IMR-90 (cell line): ENCODE measurements at regions not wholly inside any gene's neighbourhood (a gene's known extent, or its start where the extent isn't known, plus 50 kb on each side); places are given as distances from the start of the nearest gene placed in this dataset.

ENCODE experiments used
- ATAC-seq: fragments of 200-7000 bp; cut with Tn5 transposase; 2 replicates; pipeline ENCODE4 v1.9.1; 2020; ENCODE audit warnings: low read depth, mild to moderate bottlenecking, moderate library complexity
- BruUV-seq: library from RNA; stranded (reverse); fragments of 400-500 nt; replicated peaks from 2 replicates; lab custom pipeline; 2021; lab: Mats Ljungman, UMichigan
- CTCF ChIA-PET: fragments of 300-600 bp; formaldehyde crosslinking; extraction: SDS; loops from one replicate; lab custom pipeline; 2021; ENCODE audit warnings: antibody characterized with exemption; lab: Yijun Ruan, JAX
- POLR2A ChIA-PET: fragments of 300-600 bp; sonication (Branson Sonifier 250); formaldehyde crosslinking; loops from one replicate; lab custom pipeline; 2022; ENCODE audit warnings: antibody characterized with exemption; ENCODE audit not compliant: unreplicated experiment; lab: Charles Lee
- DNase-seq: peaks from one replicate; pipeline ENCODE4 v3.0.0; 2013
- H2AFZ ChIP-seq: replicated peaks from 2 replicates; pipeline ENCODE3; 2013; ENCODE audit warnings: low read length, mild to moderate bottlenecking; ENCODE audit not compliant: poor library complexity
- H2AK5ac ChIP-seq: 2 replicates; pipeline ENCODE4 v1.6.1; 2013; ENCODE audit warnings: low read depth, low read length, inconsistent platforms
- H2AK9ac ChIP-seq: replicated peaks from 2 replicates; pipeline ENCODE3; 2013; ENCODE audit warnings: mild to moderate bottlenecking, low read depth, low read length, moderate library complexity; ENCODE audit not compliant: poor library complexity
- H2BK120ac ChIP-seq: 2 replicates; pipeline ENCODE4 v1.6.1; 2013; ENCODE audit warnings: low read depth, low read length, inconsistent platforms
- H2BK15ac ChIP-seq: 3 replicates; pipeline ENCODE4 v1.6.1; 2013; ENCODE audit warnings: low read depth, low read length, inconsistent platforms
- H2BK20ac ChIP-seq: 2 replicates; pipeline ENCODE4 v1.6.1; 2013; ENCODE audit warnings: low read depth, mild to moderate bottlenecking, inconsistent platforms, low read length, moderate library complexity
- H2BK5ac ChIP-seq: 2 replicates; pipeline ENCODE4 v1.6.1; 2013; ENCODE audit warnings: mild to moderate bottlenecking, low read depth, low read length, inconsistent platforms; ENCODE audit not compliant: poor library complexity, severe bottlenecking
- H3K14ac ChIP-seq: replicated peaks from 2 replicates; pipeline ENCODE4 v1.6.1; 2013; ENCODE audit warnings: low read depth, low read length, inconsistent platforms
- H3K18ac ChIP-seq: 2 replicates; pipeline ENCODE4 v1.6.1; 2013; ENCODE audit warnings: low read depth, low read length, control low read depth
- H3K23ac ChIP-seq: 2 replicates; pipeline ENCODE4 v1.6.1; 2013; ENCODE audit warnings: low read depth, low read length, inconsistent platforms
- H3K27ac ChIP-seq: 2 replicates; pipeline ENCODE4 v1.5.1; 2013; ENCODE audit warnings: mild to moderate bottlenecking, control low read depth, low read length; ENCODE audit not compliant: insufficient read depth
- H3K27me3 ChIP-seq: 2 replicates; pipeline ENCODE4 v1.6.1; 2013; ENCODE audit warnings: low read length; ENCODE audit not compliant: control insufficient read depth, insufficient read depth
- H3K36me3 ChIP-seq: 2 replicates; pipeline ENCODE4 v1.6.1; 2013; ENCODE audit warnings: low read length, mixed read lengths; ENCODE audit not compliant: control insufficient read depth, insufficient read depth
- H3K4ac ChIP-seq: 2 replicates; pipeline ENCODE4 v1.6.1; 2013; ENCODE audit warnings: low read depth, low read length, inconsistent platforms
- H3K4me1 ChIP-seq: 2 replicates; pipeline ENCODE4 v1.6.1; 2013; ENCODE audit warnings: low read length, mixed read lengths; ENCODE audit not compliant: control insufficient read depth, insufficient read depth
- H3K4me2 ChIP-seq: 2 replicates; pipeline ENCODE4 v1.6.1; 2013; ENCODE audit warnings: low read depth, mild to moderate bottlenecking, control low read depth, low read length, moderate library complexity
- H3K4me3 ChIP-seq: 2 replicates; pipeline ENCODE4 v1.5.1; 2013; ENCODE audit warnings: low read depth, mild to moderate bottlenecking, control low read depth, low read length, moderate library complexity; ENCODE audit not compliant: insufficient read depth
- H3K56ac ChIP-seq: 2 replicates; pipeline ENCODE4 v1.6.1; 2013; ENCODE audit warnings: low read length, inconsistent platforms; ENCODE audit not compliant: insufficient read depth; ENCODE audit errors: extremely low read depth
- H3K79me1 ChIP-seq, 2 experiments: 2 replicates each; pipeline ENCODE4 v1.6.1; 2013; ENCODE audit warnings: low read length in 2 of 2, inconsistent platforms in 1 of 2, low read depth in 1 of 2
- H3K9ac ChIP-seq: 2 replicates; pipeline ENCODE4 v1.6.1; 2013; ENCODE audit warnings: low read depth, low read length, control low read depth
- H3K9me1 ChIP-seq: 2 replicates; pipeline ENCODE4 v1.6.1; 2013; ENCODE audit warnings: low read length, inconsistent platforms; ENCODE audit not compliant: insufficient read depth
- H3K9me3 ChIP-seq: 2 replicates; pipeline ENCODE4 v1.6.1; 2013; ENCODE audit warnings: low read length; ENCODE audit not compliant: control insufficient read depth, insufficient read depth
- H4K20me1 ChIP-seq: 2 replicates; pipeline ENCODE4 v1.6.1; 2013; ENCODE audit warnings: low read length, inconsistent platforms; ENCODE audit not compliant: insufficient read depth
- H4K5ac ChIP-seq: 2 replicates; pipeline ENCODE4 v1.6.1; 2013; ENCODE audit warnings: mild to moderate bottlenecking, low read depth, low read length, control low read depth
- H4K8ac ChIP-seq, 2 experiments: 2 replicates each; pipeline ENCODE4 v1.6.1; 2013; ENCODE audit warnings: low read depth in 2 of 2, low read length in 2 of 2, control low read depth in 1 of 2, inconsistent platforms in 1 of 2
- H4K91ac ChIP-seq: 2 replicates; pipeline ENCODE4 v1.6.1; 2013; ENCODE audit warnings: low read depth, low read length, inconsistent platforms; ENCODE audit not compliant: insufficient read depth
- BHLHE40 ChIP-seq: fragments of 150-350 bp; IDR thresholded peaks from 2 replicates; pipeline ENCODE4 v1.6.1; 2016; ENCODE audit warnings: mild to moderate bottlenecking, low read depth, low read length
- CEBPB ChIP-seq: IDR thresholded peaks from 2 replicates; pipeline ENCODE4 v1.6.1; 2012; ENCODE audit warnings: low read depth, low read length, improper control_type of control experiment
- CHD1 ChIP-seq: IDR thresholded peaks from 2 replicates; pipeline ENCODE4 v1.6.1; 2012; ENCODE audit warnings: low read depth, low read length, improper control_type of control experiment
- FOS ChIP-seq: fragments of 150-350 bp; IDR thresholded peaks from 2 replicates; pipeline ENCODE4 v1.6.1; 2016; ENCODE audit warnings: low read depth, low read length
- MAFK ChIP-seq: IDR thresholded peaks from 2 replicates; pipeline ENCODE4 v1.6.1; 2012; ENCODE audit warnings: low read depth, low read length, improper control_type of control experiment
- MAZ ChIP-seq: IDR thresholded peaks from 2 replicates; pipeline ENCODE4 v1.6.1; 2012; ENCODE audit warnings: low read depth, mild to moderate bottlenecking, low read length, improper control_type of control experiment, moderate library complexity, borderline replicate concordance
- MXI1 ChIP-seq: IDR thresholded peaks from 2 replicates; pipeline ENCODE4 v1.6.1; 2012; ENCODE audit warnings: low read depth, mild to moderate bottlenecking, low read length, moderate library complexity, borderline replicate concordance
- NFE2L2 ChIP-seq: fragments of 150-350 bp; IDR thresholded peaks from 2 replicates; pipeline ENCODE4 v1.6.1; 2016; ENCODE audit warnings: low read depth, mild to moderate bottlenecking, low read length
- RAD21 ChIP-seq: IDR thresholded peaks from 2 replicates; pipeline ENCODE4 v1.6.1; 2012; ENCODE audit warnings: low read length, improper control_type of control experiment
- RCOR1 ChIP-seq: IDR thresholded peaks from 2 replicates; pipeline ENCODE4 v1.6.1; 2012; ENCODE audit warnings: mild to moderate bottlenecking, low read length, improper control_type of control experiment; ENCODE audit not compliant: insufficient replicate concordance
- RFX5 ChIP-seq: IDR thresholded peaks from 2 replicates; pipeline ENCODE4 v1.8.0; 2012; ENCODE audit warnings: low read depth, mild to moderate bottlenecking, low read length, moderate library complexity
- SMC3 ChIP-seq: fragments of 150-350 bp; IDR thresholded peaks from 2 replicates; pipeline ENCODE4 v1.6.1; 2016; ENCODE audit warnings: low read depth, mild to moderate bottlenecking, antibody characterized with exemption, low read length, moderate library complexity
- USF2 ChIP-seq: fragments of 150-350 bp; IDR thresholded peaks from 2 replicates; pipeline ENCODE4 v1.6.1; 2017; ENCODE audit warnings: mild to moderate bottlenecking, antibody characterized with exemption, low read length, low read depth
- WGBS, 2 experiments: methylation state at CpG; one replicate each; pipeline versions ENCODE4 v1.1.5 to v1.1.7; 2013; ENCODE audit warnings: missing lambda C conversion rate in 2 of 2; ENCODE audit not compliant: insufficient read length in 1 of 2; ENCODE audit errors: extremely low coverage in 2 of 2; 5-methylcytosine and 5-hydroxymethylcytosine counted together
- dilution Hi-C: fragments of 300-500 bp; cut with HindIII; formaldehyde crosslinking; loops from one replicate; pipeline ENCODE4 v1.14.3; 2018; ENCODE audit warnings: low sequenced_read_pairs; ENCODE audit not compliant: unreplicated experiment
- in situ Hi-C: fragments of 300-500 bp; cut with MboI; formaldehyde crosslinking; loops from 3 replicates; pipeline ENCODE4 v1.14.3; 2019; ENCODE audit warnings: low sequenced_read_pairs, inconsistent platforms, mixed read lengths
- intact Hi-C: fragments of 100-400 bp; cut with micrococcal nuclease; formaldehyde crosslinking; loops from 2 replicates; pipeline ENCODE4 v1.10.0; 2022
- TF ChIP-seq, protein P1 (sequence below): conservative IDR thresholded peaks from 2 replicates; pipeline ENCODE4 v1.5.1; 2012; ENCODE audit warnings: mild to moderate bottlenecking, low read depth, low read length, improper control_type of control experiment
- TF ChIP-seq, protein P2 (sequence below): fragments of 150-350 bp; IDR thresholded peaks from 2 replicates; pipeline ENCODE4 v1.6.1; 2016; ENCODE audit warnings: low read depth, mild to moderate bottlenecking, low read length, moderate library complexity, borderline replicate concordance

GRCh38 chr3:145983101-145983500 is 177.9 kb downstream of the PLOD2 start:
- Histone ChIP-seq H2AK9ac (no peak overlapping the region), H3K4me1 (no peaks in the 10 kb centered on the region), H3K18ac (no peak overlapping the region), H2AFZ (no peak overlapping the region), H3K9ac (no peak overlapping the region), H3K27ac (no peak overlapping the region), H3K56ac (no peak overlapping the region), H4K8ac (no peak overlapping the region), H2BK15ac (no peak overlapping the region), H3K23ac (no peak overlapping the region), H2AK5ac (no peak overlapping the region), H3K9me1 (no peaks in the 10 kb centered on the region), H3K4ac (no peak overlapping the region), H2BK20ac (no peak overlapping the region), H4K91ac (no peak overlapping the region), H3K27me3 (no peaks in the 10 kb centered on the region), H2BK120ac (no peak overlapping the region), H3K79me1 (no peaks in the 10 kb centered on the region), H3K4me2 (no peak overlapping the region), H3K9me3 (no peaks in the 10 kb centered on the region), H4K20me1 (no peaks in the 10 kb centered on the region), H2BK5ac (no peak overlapping the region), H3K4me3 (no peak overlapping the region), H3K14ac (no peak overlapping the region), H4K5ac (no peak overlapping the region), H3K36me3 (no peaks in the 10 kb centered on the region)
- ATAC-seq (no peak), DNase-seq (no peak)
- in situ Hi-C loops (no loop called here), intact Hi-C loops (no loop called here), dilution Hi-C loops (no loop called here)
- no CpG with 5 or more reads among the region's 4 CpGs for WGBS, 2 experiments
- no peak for TF ChIP-seq NFE2L2
- no peak for TF ChIP-seq MAFK
- TF ChIP-seq CHD1: no peak
- TF ChIP-seq RCOR1: no peak
- no peak for TF ChIP-seq RAD21
- TF ChIP-seq BHLHE40: no peak
- no peak for TF ChIP-seq SMC3
- TF ChIP-seq, protein P1, sequence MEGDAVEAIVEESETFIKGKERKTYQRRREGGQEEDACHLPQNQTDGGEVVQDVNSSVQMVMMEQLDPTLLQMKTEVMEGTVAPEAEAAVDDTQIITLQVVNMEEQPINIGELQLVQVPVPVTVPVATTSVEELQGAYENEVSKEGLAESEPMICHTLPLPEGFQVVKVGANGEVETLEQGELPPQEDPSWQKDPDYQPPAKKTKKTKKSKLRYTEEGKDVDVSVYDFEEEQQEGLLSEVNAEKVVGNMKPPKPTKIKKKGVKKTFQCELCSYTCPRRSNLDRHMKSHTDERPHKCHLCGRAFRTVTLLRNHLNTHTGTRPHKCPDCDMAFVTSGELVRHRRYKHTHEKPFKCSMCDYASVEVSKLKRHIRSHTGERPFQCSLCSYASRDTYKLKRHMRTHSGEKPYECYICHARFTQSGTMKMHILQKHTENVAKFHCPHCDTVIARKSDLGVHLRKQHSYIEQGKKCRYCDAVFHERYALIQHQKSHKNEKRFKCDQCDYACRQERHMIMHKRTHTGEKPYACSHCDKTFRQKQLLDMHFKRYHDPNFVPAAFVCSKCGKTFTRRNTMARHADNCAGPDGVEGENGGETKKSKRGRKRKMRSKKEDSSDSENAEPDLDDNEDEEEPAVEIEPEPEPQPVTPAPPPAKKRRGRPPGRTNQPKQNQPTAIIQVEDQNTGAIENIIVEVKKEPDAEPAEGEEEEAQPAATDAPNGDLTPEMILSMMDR: no peak
- no peak for TF ChIP-seq MAZ
- no peak for TF ChIP-seq USF2
- TF ChIP-seq FOS: no peak
- no peak for TF ChIP-seq MXI1
- TF ChIP-seq, protein P2, sequence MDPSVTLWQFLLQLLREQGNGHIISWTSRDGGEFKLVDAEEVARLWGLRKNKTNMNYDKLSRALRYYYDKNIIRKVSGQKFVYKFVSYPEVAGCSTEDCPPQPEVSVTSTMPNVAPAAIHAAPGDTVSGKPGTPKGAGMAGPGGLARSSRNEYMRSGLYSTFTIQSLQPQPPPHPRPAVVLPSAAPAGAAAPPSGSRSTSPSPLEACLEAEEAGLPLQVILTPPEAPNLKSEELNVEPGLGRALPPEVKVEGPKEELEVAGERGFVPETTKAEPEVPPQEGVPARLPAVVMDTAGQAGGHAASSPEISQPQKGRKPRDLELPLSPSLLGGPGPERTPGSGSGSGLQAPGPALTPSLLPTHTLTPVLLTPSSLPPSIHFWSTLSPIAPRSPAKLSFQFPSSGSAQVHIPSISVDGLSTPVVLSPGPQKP: no peak
- TF ChIP-seq CEBPB: no peak
- TF ChIP-seq RFX5: no peak
- ChIA-PET CTCF (interaction anchor here (1.0 kb wide), 1 partner anchor 9 kb away, joined by 3 read pairs; no protein-coding TSS in a partner anchor), POLR2A (no interaction called here)
- no TSS peak for BruUV-seq
